Renal cortex interstitium (tissue), 11 donors: ENCODE measurements at regions not wholly inside any gene's neighbourhood (a gene's known extent, or its start where the extent isn't known, plus 50 kb on each side); places are given as distances from the start of the nearest gene placed in this dataset.
"Not testable (repeated sequence)": the region's sequence is repeated elsewhere in the genome, so short reads cannot be mapped to it uniquely, and the experiment has no call there.

Experiments
- DNase-seq, 11 donors: peaks; one replicate each; pipeline ENCODE4 v3.0.0-alpha.2; 2013; ENCODE audit warnings: low read depth in 9 of 11, low spot score in 4 of 11; ENCODE audit errors: extremely low read depth in 1 of 11

DNA sequence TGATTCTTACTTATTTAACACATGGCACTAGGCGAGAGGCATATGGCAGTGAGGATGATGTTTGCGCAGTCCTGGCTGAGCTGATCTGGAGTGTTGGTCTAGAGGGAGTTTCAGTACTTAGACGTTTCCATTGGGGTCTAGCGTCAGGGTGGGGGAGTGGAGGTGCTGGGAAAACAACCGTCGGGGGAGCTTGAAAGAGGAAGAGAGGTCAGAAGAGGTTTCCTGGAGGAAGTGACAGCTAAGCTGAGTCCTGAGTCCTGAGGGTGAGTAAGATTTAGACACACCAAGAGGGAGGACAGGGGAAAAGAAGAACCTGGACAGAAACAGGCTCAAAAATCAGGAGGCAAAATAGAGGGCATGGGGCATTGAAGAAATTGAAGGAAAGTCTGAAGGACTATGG, 81.4 kb downstream of the ALOX5AP start:
- no peak for DNase-seq

DNA sequence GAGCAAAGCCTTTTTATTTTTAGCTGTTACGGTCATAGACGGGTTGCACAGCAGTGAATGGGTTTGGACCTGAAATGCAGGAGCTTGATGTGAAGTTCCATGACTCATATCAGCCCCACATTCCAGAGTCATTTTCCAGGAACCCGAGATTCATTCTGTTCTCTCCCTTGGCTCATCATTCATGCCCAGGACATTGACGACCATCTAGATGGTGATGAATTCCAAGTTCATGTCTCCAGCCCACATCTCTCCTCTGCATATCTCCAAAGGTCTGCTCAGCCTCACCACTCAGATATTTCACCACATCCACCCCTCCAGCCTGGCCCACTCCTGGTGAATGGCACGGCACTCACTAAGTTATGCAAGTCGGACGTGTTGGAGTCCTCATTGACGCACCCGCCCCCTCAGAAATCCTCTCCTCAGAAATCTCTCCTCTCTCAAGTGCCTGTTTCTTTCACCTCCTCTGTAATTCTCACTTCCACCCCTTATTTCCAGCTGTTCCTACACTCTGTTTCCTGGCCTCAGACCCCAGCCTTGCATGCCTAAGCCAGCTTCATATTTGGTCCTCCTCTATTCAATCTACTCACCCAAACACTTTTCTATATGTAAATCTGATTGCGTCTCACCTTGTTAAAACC, 83.1 kb downstream of the ALOX5AP start:
- DNase-seq, result no peak

DNA sequence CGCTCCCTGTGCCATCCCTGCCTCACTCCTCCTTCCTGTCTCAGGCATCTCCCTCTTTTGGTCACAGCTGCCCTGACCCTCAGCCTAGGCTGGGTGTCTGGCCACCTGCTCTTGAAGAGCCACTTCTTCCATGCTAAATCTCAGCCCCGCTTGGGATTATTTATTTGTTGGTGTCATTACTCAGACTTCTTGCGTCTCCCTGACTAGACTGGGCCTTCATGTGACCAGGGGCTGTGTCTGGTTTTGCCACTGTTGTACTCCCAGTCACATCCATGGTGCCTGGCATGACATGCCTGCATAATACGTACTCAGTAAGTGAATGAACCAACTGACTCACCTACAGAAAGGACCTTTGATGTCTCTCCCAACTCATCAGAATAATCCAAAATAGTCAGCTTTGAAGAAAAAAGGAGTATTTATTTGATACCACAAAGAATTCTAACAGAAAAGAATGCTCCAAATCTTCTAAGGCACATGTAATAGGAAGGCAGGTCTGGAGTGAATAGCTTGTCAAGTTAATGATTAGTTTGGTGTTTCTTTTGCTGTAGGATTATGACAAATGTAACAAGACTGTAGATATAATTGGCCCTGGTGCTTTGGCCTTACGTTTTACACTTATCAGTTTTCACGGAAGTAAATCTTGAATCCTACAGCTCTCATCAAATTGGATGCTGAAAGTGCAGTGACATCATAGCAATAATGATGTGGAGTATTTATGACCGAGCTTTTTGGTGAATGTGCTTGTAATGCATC, 84.0 kb downstream of the ALOX5AP start:
- DNase-seq, result no peak

DNA sequence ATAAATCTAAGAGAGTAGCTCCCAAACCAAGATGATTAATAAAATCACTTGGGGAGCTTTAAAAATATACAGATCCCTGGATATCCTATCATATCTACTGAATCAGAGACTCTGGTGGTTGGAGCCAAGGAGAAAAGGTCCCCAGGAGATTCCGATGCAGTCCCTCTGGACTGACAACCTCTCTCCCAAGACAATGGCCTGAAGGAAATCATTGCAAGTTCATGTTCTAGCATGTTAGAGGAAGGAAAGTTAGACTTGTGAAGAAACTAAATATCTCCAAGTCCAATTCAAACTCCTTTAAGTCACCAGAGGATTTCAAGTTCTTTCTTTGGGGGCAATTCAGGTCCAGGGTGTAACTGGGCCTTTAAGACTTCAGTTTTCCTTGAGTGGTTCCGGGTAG, 84.7 kb upstream of the MEDAG start:
- DNase-seq, result no peak

DNA sequence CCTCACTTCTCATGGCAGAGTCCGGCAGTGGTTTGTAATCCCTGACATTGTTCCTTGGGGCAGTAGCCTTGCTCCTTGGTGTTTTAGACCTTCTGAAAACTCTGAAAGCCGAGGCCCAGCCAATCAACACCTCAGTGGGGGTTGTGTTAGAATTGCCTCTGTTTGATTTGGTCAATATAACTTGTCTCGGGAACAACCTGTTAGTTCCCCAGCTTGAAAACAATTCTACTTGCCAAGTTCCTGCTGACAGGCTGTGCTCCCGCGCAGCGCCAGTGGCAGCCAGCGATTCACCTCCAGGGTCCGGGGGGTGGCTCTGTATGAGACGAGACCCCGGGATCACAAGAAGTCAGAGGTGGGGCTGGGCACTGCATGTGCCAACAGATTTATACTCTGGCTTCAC, 81.4 kb upstream of the MEDAG start:
- DNase-seq, result no peak

DNA sequence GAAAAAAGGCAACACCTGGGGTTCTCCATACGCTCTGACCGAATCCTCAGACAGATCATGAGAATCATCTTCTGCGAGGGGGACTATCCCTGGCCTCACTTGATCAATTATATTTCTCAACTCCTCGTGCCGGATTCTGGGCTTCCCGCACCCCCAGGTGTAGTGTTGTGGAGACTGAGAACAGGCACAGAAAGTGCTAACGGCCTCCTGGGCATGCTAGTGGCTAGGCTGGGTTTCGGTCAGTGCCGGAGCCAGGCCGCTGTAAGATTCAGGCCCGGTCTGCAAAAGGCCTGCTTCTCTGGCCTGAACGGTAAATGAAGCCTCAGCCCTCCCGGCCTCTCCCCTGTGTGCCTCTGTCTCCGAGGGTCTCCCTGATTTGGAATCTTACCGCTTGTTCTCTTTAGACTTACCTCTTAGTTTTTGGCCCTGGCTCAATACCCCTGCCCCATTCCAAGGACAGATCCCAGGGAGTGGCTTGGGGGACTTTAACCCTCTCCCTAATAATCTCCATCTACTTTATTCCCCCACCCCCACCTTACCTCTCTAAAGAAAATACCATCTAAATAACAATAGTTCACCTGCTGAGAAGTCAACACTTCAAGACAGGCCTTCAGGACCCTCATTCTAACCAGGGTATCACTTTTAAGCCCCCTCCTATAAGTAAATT, 79.0 kb upstream of the MEDAG start:
- no peak for DNase-seq

DNA sequence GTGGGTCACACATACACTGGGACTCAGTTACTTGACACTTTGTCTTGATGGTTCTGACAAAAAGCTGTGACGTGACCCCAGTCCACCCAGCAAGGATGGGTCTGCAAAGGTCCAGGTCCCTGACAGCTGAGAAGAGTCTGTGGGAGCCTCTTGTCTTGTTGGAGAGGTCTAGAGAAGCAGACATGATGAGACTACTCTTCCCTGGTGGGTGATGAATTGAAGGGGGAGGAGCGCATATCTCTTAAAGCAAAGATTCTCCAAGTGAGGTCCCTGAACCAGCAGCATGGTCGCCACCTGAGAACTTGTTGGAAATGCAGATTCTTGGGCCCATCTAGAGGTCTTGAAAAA, 78.5 kb upstream of the MEDAG start:
- DNase-seq, result no peak

DNA sequence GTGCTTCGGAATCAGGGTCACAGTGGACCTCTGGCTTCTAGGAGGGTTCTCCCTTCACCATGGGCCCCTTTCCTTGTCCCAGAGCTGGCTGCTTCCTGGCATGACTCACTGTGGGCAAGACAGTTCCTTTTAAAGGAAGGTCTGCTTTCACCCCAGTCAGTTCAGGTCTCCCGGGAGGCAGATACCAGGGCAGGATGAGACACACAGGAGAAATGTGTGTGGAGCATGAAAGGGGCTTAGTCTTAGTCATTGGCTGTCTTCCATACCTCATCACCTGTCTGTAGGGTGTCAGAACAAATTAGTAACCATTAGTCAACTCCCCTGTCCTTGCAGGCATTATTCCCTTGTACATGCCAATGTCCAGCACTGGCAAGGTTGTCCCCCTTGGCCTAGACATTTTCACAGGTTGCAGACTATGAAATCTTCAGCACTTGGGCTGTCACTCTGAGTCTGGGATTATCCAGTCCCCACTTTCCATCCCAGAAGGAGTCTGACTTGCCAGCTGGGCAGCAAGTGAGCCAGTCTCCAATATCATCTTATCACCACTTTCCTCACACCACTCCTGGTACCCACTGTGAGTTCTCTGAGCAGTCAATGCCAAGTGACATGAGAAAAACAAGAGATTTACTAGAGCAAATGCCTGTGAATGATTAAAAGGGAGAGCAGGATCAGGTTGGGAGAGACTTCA, 76.8 kb upstream of the MEDAG start:
- DNase-seq, result no peak

DNA sequence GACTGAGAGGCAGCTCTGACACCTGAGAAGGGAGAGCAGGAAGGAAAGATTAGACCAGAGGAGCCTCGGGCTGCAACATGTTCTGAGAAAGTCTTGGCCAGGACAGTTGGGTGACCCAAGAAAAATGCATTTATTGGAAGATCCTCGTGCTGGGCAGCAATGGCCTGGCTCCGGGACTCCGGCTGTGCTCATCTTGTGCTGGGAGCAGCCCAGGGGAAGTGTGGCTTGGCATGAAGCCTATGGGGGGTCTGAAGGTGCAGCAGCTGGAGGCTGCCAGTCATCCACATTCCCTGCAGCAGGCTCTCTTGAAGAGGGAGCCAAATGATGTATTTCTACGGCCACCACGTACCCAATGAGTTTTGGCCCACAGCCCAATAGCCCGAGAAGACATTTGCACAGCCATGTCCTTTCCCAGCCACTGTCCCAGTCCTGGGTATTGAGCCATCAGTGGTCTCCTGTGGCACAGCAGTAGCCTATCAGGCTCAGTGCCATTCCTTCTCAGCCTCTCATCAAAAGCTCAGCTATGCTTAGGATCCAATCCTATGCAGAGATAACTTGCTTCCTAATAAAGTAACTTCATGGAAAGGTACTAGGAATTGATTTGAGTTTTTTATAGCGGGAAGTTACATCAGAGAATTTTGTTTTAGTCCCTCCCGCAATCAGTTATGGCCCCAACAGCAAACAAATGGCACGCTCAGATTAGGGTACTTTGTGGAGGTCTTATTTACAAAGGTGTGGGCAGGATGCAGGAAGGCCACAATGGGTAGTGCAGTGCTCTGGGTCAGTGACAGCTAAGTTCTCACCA, 76.0 kb upstream of the MEDAG start:
- no peak for DNase-seq

DNA sequence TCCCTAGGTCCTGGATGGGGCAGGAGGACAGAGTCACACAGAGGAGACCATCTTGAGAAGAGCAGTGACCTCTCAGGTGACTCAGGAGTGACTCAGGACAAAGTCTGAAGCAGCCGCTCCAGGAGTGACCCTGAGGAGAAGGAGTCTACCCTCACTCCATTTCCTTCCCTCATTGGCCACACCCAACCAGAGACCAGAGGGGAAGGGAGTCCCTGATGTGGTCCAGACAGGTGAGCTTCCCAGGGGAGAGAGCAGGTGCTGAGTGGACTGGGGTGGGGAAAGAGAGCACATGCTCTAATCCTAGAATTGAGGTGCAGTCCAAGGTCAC, 75.5 kb upstream of the MEDAG start:
- no peak for DNase-seq

DNA sequence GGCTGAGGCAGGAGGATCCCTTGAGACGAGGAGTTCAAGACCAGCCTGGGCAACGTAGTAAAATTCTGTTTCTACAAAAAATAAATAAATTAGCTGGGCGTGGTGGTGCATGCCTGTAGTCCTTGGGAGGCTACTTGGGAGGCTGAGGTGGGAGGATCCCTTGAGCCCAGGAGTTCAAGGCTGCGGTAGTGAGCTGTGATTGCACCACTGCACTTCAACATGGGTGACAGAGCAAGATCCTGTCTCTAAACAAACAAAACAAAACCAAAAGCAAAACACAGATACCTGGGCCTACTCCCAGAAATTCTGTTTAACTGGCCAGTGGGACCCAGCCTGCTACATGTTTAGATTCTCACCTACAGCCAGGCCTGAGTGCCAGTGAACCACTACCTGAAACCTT, 74.6 kb upstream of the MEDAG start:
- DNase-seq, result no peak

DNA sequence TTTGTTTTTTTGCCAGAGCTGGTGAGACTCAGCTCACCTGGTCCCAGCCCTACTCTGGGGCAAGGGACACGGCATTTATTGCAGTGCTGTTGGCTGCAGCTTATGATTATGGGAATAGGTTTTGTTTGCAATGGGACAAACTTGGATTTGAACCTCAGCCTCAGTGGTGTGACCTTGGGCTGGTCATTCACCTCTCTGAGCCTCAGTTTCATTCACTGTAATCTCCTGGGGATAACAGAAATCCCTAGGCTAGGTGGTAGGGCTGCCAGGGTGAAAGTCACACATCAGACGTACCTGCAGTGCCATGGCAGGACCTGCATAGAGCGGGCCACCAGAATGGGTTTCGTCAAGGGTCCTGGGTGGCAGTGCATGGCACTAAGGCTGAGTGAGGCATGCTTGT, 73.7 kb upstream of the MEDAG start:
- no peak for DNase-seq

DNA sequence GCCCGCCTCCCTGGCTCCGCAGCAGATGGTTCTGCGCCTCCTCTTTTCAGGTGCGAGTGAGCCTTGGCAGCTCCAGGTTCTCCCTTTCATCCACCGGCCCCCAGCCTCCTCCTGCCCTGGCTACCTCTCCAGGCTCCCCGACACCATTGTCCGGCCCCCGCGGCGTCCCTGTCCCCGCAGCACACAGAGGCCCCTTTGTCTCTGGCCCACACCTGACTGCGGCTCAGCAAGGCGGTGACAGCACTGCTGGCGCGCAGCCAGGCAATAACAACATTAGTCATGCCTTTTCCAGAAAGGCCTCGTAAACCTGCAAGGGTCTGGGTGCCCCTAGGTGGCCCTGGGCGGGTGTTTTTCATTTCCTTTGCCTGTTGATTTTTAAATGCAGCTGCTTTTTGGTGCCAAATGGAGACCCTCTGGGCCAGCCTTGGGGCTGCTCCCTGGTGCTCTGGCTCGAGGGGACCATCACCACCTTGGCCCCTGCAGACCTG, 73.2 kb upstream of the MEDAG start:
- peak; percentile 55 to 85 (median 76) for DNase-seq

DNA sequence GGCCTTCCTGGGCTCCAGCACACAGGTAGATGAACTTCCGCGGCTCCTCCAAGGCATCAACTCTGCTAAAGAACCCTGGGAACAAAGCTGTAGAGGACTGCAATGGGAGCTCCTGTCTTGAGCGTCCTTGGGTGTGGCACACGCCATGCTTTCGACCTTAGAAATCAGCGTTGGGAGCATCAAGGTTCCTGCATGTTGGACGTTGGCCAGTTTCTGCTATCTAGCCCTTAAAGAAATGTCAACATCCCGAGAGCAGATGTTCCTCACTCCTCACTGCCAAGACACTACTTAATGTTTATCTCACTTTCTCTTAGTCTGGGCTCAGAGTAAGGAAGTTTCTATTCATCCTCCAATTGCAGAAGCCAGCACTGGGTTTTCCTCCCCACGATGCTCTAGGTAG, 70.6 kb upstream of the MEDAG start:
- DNase-seq, result no peak

DNA sequence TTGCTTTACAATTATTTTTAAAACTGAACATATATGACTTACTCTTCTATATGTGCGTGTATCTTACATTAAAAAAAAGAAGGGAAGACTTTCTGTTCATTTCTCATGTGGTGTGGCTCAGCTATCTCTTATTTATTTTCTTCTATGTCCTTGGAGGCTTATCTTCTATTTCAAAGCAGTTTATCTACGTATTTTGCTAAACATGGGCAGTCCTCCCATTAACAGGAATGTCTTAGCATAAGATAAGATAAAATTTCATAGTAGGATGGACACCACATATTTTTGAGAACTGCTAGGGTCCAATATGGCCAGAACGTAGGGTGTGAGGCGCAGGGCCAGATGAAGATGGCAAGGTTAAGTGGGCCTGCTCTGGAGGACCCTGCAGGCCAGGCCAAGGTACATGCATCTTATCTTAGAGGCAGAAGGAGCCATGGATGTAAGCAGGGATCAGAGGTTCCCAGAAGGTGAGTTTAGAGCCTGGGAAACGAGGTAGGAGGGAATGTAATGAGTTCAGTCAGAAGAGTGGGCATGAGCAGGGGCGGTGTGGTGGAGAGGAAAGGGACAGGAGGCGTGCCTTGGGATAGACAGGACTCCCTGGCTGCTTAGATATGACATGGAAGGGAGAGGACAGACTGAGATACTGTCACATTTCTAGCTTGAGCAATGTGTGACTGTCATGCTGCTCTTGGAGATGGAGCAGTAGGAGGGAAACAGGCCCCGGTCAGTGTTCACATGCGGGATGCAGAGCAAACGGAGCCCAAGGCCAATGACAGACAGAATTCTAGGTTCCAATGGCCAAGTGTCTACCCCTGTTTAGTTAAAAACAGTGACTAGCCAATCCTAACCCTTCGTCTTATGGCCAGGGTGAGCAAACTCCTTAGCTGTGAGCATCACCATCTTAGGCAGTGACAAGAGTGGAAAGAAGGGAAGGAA, 68.6 kb upstream of the MEDAG start:
- no peak for DNase-seq

DNA sequence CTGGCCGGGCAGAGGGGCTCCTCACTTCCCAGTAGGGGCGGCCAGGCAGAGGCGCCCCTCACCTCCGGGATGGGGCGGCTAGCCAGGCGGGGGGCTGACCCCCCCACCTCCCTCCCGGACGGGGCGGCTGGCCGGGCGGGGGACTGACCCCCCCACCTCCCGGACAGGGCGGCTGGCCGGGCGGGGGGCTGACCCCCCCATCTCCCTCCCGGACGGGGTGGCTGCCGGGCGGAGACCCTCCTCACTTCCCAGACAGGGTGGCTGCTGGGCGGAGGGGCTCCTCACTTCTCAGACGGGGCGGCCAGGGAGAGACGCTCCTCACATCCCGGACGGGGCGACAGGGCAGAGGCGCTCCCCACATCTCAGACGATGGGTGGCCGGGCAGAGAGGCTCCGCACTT, 66.4 kb upstream of the MEDAG start:
- not testable (repeated sequence) for DNase-seq

DNA sequence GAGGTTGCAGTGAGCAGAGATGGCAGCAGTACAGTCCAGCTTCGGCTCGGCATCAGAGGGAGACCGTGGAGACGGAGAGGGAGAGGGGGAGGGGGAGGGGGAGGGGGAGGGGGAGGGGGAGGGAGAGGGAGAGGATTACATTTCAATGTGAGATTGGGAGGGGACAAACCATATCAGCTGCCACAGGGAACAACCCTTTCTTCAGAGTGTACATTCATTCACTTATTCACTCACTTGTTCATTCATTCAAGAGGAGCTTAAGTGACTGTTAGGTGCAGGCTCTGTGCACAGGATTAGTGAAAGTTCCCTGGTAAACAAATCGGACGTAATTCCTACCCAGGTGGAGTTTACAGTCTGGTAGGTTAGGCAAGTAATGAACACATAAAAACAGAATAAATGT, 65.6 kb upstream of the MEDAG start:
- DNase-seq, result no peak

DNA sequence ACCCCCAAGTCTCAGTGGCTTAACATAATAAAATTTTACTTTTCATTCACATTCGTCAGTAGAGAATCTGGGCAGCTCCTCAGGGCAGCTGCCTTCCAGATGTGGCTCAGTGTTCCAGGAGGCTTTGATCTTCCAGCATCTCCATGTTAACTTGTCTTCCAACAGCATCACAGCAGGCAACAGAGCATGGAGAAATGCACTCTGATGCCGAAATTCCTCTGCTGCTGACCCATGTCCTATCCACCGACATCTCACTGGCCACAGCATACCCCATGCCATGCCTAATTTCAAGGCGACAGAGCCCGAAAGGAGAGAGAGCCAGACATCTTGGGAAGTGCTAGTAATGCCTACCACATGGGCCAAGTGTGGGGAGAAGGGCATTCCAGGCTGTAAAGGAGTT, 64.9 kb upstream of the MEDAG start:
- DNase-seq, result peak in 1 of 11 donors; percentile 34
